Breast epithelium (tissue), 3 donors: ENCODE measurements at regions not wholly inside any gene's neighbourhood (a gene's known extent, or its start where the extent isn't known, plus 50 kb on each side); places are given as distances from the start of the nearest gene placed in this dataset.

Source experiments
- CTCF ChIP-seq, 3 donors: fragments of 450-650 bp; IDR thresholded peaks; one replicate each; pipeline ENCODE4 v1.5.1; 2016 to 2017; ENCODE audit warnings: antibody characterized with exemption in 3 of 3, mild to moderate bottlenecking in 3 of 3, moderate library complexity in 3 of 3
- POLR2A ChIP-seq: fragments of 450-650 bp; IDR thresholded peaks from one replicate; pipeline ENCODE4 v1.6.1; 2016; ENCODE audit warnings: antibody characterized with exemption, mild to moderate bottlenecking, moderate library complexity
- POLR2AphosphoS5 ChIP-seq, 3 donors: sonication (generic); formaldehyde crosslinking; IDR thresholded peaks; one replicate each; pipeline ENCODE4 v1.6.1; 2017; ENCODE audit warnings: antibody characterized with exemption in 3 of 3

GRCh38 chr5:74544811-74545210 is 95.7 kb downstream of the ENC1 start:
- TF ChIP-seq CTCF (IDR thresholded peaks at IDR 0.05), result no peak
- no peak for TF ChIP-seq POLR2AphosphoS5 (IDR thresholded peaks at IDR 0.05)
- TF ChIP-seq POLR2A, result no peak
